GM12891 (cell line): ENCODE measurements at regions not wholly inside any gene's neighbourhood (a gene's known extent, or its start where the extent isn't known, plus 50 kb on each side); places are given as distances from the start of the nearest gene placed in this dataset.

ENCODE experiments used
- DNase-seq: peaks from one replicate; pipeline ENCODE4 v3.0.0; 2011; ENCODE audit warnings: low spot score; ENCODE audit not compliant: insufficient read length
- FAIRE-seq: peaks from 2 replicates; lab custom pipeline; 2011; peaks lifted over from hg19 to GRCh38; lab: Jason Lieb, UNC
- PAX5 ChIP-seq: IDR thresholded peaks from 2 replicates; pipeline ENCODE4 v1.6.1; 2011; ENCODE audit warnings: low read length, moderate library complexity, mild to moderate bottlenecking; ENCODE audit not compliant: insufficient read depth, severe bottlenecking
- POLR2A ChIP-seq: IDR thresholded peaks from 2 replicates; pipeline ENCODE4 v1.6.1; 2011; ENCODE audit warnings: low read depth, low read length, control low read depth
- POLR2AphosphoS5 ChIP-seq: IDR thresholded peaks from 2 replicates; pipeline ENCODE4 v1.6.1; 2011; ENCODE audit warnings: low read depth, low read length, control low read depth
- POU2F2 ChIP-seq: IDR thresholded peaks from 2 replicates; pipeline ENCODE4 v1.6.1; 2011; ENCODE audit warnings: low read depth, mild to moderate bottlenecking, control low read depth, low read length, moderate library complexity
- SPI1 ChIP-seq: IDR thresholded peaks from 2 replicates; pipeline ENCODE4 v1.6.1; 2011; ENCODE audit warnings: low read depth, low read length, control low read depth
- TAF1 ChIP-seq: IDR thresholded peaks from 2 replicates; pipeline ENCODE4 v1.6.1; 2011; ENCODE audit warnings: low read depth, low read length, control low read depth

DNA sequence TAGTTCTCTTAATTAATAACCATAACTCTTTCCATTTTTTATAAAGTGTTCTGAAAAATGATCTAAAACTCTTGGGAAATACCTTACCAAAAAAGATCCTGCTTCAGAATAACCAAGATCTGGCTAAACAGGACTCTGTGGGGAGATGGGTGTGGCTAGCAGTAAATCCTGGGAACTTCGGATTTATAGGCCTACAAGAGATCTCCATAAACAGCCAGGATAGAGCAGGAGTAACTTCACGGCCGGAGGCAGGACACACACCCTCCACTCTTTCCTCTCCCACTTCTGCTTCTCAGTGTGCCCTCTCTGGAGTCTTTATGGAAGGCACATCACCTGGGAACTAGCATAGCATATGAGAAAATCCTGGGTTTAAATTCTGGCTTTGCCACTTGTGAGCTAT, 309.4 kb upstream of the SOX2 start:
- DNase-seq (no peak), FAIRE-seq (no peak)
- no peak for TF ChIP-seq SPI1
- no peak for TF ChIP-seq POU2F2
- TF ChIP-seq POLR2AphosphoS5, result no peak
- TF ChIP-seq POLR2A, result no peak
- no peak for TF ChIP-seq PAX5
- TF ChIP-seq TAF1, result no peak

DNA sequence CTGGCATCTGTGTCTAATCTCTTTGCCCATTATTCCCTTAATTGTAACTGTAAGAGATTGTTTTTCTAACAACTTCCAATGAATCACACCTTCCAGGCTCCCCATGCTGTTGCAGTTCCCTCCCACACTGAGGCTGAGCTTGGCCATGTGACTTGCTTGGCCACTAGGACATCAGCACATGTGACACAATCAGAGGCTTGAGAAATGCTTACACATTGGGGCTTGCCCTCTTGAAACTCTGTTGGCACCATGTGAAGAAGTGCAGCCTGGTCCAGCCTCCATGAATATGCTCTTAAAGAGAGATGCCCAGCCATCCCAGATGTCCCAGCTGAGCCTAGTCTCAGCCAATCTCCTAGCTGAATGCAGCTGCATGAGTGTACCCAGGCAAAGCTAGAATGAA, 326.8 kb upstream of the SOX2 start:
- FAIRE-seq (no peak), DNase-seq (no peak)
- TF ChIP-seq POLR2A, result no peak
- no peak for TF ChIP-seq TAF1
- TF ChIP-seq PAX5, result no peak
- TF ChIP-seq SPI1, result no peak
- TF ChIP-seq POU2F2, result no peak
- TF ChIP-seq POLR2AphosphoS5, result no peak

DNA sequence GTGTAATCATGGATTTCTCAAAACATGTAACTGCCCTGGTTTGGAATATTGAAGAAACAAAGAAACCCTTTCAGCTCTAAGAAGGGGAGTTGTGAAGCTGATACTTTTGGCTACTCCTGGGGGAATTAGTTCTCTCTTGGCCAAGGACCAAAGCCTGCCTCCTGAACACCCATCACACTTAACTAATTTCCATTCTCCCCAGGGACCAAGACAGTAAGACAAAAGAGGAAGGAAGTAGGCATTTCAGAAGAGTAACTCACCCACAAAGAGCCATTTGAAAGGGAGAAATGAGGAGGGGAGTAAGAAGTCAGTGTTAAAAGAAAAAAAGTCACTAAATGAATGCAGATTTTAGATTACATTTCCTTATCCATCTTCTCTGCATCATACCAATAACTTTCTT, 328.0 kb upstream of the SOX2 start:
- FAIRE-seq, result no peak
- no peak for DNase-seq
- TF ChIP-seq POU2F2, result no peak
- no peak for TF ChIP-seq POLR2AphosphoS5
- TF ChIP-seq TAF1, result no peak
- TF ChIP-seq SPI1, result no peak
- TF ChIP-seq POLR2A, result no peak
- TF ChIP-seq PAX5, result no peak

DNA sequence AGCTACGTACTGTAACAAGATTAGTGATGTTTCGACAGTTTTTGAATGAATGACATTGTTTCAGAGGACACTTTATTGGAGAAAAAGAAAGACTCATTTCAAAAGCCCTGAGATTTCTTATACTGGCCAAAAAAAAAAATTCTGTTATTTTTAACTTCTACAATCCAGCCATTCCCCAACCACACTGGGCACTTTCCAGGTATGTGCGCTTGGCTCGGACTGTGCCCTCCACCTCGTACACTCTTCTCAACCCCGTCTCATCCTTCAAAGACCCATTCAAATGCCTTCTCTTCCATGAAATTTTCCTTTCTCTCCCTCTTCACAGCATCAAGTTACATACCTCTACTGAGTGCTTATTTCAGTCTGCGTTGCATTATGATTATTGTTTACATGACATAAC, 328.5 kb upstream of the SOX2 start:
- DNase-seq (no peak), FAIRE-seq (no peak)
- no peak for TF ChIP-seq TAF1
- no peak for TF ChIP-seq POLR2AphosphoS5
- no peak for TF ChIP-seq POU2F2
- no peak for TF ChIP-seq POLR2A
- TF ChIP-seq SPI1, result no peak

DNA sequence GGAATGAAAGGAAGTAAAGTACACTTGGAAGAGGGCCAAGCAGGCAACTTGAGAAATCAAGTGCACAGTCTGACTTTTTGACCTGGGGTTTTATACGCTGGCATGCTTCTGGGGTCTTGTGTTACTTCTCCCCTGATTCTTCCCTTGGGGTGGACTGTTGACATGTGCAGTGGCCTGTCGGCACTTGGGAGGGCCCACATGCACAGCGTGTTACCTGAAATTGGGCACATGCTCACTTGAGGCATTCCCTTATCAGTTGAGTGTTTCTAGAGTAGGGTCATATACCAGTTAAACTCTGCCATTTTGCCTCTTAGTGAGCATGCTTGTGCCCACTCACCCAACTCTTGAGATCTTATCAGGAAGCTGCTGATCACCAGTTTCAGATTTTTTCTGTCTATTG, 329.1 kb upstream of the SOX2 start:
- FAIRE-seq, result no peak
- TF ChIP-seq POLR2A, result no peak
- TF ChIP-seq POLR2AphosphoS5, result no peak
- no peak for DNase-seq

DNA sequence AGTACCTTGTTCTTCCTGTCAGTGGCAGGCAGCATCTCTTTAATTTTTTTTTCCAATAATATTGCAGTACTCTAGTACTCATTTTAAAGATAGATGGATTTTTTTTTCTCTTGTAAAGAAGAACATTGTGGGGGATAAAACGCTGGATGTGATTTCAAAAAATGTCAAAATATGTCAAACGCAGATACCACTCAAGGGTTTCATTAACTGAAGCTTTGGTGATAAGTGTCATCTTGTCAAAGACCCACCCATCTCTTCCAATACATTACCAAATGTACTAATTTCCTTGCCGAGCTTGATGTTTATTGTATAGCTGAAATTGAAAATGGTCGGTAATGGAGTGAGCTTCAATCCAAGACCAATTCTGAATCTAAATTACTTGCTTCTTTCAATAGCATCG, 332.4 kb upstream of the SOX2 start:
- DNase-seq, result no peak
- no peak for TF ChIP-seq PAX5
- TF ChIP-seq SPI1, result no peak
- no peak for TF ChIP-seq TAF1
- no peak for TF ChIP-seq POLR2A
- no peak for TF ChIP-seq POU2F2
- no peak for TF ChIP-seq POLR2AphosphoS5
- FAIRE-seq, result no peak

DNA sequence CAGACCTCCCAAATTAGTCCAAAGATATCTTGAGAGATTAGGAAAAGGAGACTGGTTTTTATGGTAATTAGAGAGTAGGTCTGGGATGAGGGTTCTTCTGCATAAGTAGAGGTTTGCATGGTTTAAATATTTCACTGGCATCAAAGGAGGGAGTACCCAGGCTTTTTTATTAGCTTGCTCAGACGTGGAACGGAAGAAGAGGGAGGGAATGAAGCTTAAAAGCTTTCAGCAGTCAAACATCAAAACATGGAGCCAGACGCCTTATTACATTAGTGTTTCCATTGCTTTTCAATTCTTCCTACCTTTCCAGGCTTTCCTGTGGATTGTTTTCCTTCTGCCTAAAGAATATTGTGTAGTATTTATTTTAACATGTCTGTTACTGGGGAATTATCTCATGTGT, 342.1 kb upstream of the SOX2 start:
- FAIRE-seq (no peak), DNase-seq (no peak)
- no peak for TF ChIP-seq POLR2A
- TF ChIP-seq TAF1, result no peak
- TF ChIP-seq POLR2AphosphoS5, result no peak
- no peak for TF ChIP-seq SPI1
- no peak for TF ChIP-seq POU2F2
- no peak for TF ChIP-seq PAX5

DNA sequence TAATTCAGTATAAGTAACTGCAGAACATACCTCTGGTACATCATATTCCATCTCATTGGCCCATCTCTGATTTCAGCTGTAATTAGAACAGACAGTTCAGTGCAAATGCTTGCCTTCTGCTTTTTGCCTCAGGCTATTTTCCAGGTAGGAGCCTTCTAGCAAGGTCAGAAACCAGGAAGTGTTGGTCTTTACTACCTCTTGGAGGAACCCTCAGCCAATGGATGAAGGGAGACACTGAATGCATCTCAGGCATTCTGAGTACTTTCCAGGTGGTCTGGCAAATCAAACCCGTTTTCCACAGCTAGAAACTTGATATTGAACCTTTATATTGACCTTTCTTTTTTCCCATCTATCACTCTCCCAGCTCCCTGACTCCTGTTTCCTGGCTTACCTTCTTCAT, 348.5 kb upstream of the SOX2 start:
- TF ChIP-seq POLR2AphosphoS5 (no peak), POLR2A (no peak)
- no peak for FAIRE-seq
- DNase-seq, result no peak

DNA sequence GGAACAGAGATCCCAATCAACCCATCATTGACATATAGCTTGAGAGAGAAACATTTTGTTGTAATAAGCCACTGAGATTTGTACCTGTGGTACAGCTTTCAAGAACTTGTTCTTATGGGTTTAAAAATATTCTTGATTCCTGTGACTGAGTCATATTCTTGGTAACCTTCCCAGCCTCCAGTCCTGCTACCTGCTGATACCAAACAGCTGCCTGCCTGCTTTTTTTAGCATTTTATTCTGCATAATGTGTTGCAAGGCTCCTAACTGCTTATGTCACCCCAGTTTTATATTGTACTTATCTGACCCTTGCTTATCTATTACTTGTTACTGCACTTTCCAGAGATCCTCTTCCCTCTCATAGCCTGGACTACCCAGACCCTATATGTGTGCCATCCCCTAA, 349.3 kb upstream of the SOX2 start:
- DNase-seq (no peak), FAIRE-seq (no peak)
- TF ChIP-seq PAX5 (no peak), SPI1 (no peak), POLR2AphosphoS5 (no peak), POU2F2 (no peak), POLR2A (no peak), TAF1 (no peak)

DNA sequence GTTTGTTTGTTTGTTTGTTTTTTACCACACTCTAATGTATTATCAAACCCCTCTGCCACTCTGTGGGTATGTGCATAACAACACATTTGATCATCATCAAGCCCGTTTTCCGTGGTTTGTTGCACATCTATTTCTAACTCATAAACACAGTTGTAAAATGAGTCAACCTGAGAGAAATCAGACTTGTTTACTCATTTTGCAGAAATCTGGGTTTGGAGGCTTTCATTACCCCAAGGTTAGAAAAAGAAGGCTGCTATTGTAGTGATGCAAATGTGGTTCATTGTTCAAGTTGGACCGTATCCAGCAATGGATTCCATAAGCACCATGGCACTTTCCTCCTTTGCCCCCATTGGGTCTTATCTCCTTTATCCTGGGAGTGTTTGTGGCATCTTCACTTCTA, 353.2 kb upstream of the SOX2 start:
- TF ChIP-seq POU2F2, result no peak
- no peak for TF ChIP-seq SPI1
- TF ChIP-seq TAF1, result no peak
- no peak for TF ChIP-seq PAX5
- no peak for DNase-seq
- FAIRE-seq, result no peak
